Spinal cord (tissue), 9 donors: ENCODE measurements at regions not wholly inside any gene's neighbourhood (a gene's known extent, or its start where the extent isn't known, plus 50 kb on each side); places are given as distances from the start of the nearest gene placed in this dataset.
A peak's percentile ranks its signal among the peaks of the same experiment; 100 is the strongest.

ENCODE experiments used
- DNase-seq, 6 donors: peaks; one replicate each; pipeline versions ENCODE4 v3.0.0 to v3.0.0-alpha.2; 2013 to 2015; ENCODE audit warnings: low spot score in 6 of 6, low read depth in 4 of 6
- H3K27ac ChIP-seq: one replicate; pipeline ENCODE4 v1.5.1; 2013; ENCODE audit warnings: low read depth, low read length, control low read depth
- H3K27me3 ChIP-seq: one replicate; pipeline ENCODE4 v1.6.1; 2013; ENCODE audit warnings: low read length; ENCODE audit not compliant: control insufficient read depth, insufficient read depth
- H3K36me3 ChIP-seq: one replicate; pipeline ENCODE4 v1.6.1; 2013; ENCODE audit warnings: low read length; ENCODE audit not compliant: control insufficient read depth, insufficient read depth
- H3K4me1 ChIP-seq: one replicate; pipeline ENCODE4 v1.6.1; 2013; ENCODE audit warnings: low read length; ENCODE audit not compliant: control insufficient read depth, insufficient read depth
- H3K4me3 ChIP-seq: one replicate; pipeline ENCODE4 v1.5.1; 2013; ENCODE audit warnings: low read depth, low read length, control low read depth
- H3K9me3 ChIP-seq: one replicate; pipeline ENCODE4 v1.6.1; 2013; ENCODE audit warnings: low read length; ENCODE audit not compliant: control insufficient read depth, insufficient read depth
- WGBS: methylation state at CpG from one replicate; pipeline ENCODE4 v1.1.5; 2013; ENCODE audit warnings: missing lambda C conversion rate; ENCODE audit not compliant: insufficient coverage; 5-methylcytosine and 5-hydroxymethylcytosine counted together
- donor health status: healthy.

DNA sequence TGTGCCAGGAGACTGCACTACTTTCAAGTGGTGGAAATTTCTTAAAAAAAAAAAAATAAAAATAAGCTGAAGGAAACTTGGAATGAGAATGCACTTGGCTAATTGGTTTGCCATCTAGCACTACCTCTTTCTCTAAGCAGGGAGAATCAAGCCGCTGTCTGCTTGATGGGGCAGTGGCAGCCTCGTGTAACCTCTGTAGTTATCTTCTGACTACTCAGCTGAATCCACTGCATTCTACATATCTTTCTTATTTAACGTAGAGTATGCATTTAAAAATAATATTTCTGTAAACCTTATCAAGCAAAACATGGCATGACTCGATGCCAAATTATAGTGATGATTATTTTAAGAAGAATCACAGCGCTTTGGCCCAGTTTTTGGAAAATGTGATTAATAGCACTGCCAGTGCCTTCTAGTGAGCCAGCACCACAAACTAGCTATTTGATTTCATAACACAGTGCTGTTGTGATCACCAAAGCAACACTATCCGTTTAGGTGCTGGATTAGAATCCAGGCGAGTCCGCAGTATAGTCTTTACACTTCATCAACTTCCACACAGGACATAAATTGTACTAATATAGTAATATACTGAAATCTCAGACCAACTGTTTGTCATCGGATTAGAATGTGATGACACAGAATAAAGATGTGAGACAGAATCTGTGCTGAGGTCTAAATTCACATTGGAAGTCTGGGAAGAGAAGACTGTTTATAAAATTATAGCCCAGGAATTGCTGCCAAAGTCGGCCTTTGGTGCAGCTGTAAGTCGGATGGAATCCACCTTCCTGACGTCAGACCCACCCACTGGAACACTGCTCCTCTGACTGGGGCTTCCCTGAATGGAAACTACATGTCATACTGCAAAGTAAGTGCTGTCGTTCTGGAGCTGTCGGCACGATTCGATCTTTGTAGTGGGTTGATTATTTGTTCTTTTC lies 136.5 kb upstream of the ETAA1 start:
- H3K9me3 ChIP-seq = no peaks in the 10 kb centered on the region
- H3K27me3 ChIP-seq = no peaks in the 10 kb centered on the region
- WGBS = 63% methylated on average over 4 of the region's 16 CpGs
- no peaks in the 10 kb centered on the region for H3K36me3 ChIP-seq
- DNase-seq = peak in 1 of 6 donors; percentile 6
- H3K4me3 ChIP-seq = no peak overlapping the region
- no peaks in the 10 kb centered on the region for H3K4me1 ChIP-seq
- no peak overlapping the region for H3K27ac ChIP-seq

DNA sequence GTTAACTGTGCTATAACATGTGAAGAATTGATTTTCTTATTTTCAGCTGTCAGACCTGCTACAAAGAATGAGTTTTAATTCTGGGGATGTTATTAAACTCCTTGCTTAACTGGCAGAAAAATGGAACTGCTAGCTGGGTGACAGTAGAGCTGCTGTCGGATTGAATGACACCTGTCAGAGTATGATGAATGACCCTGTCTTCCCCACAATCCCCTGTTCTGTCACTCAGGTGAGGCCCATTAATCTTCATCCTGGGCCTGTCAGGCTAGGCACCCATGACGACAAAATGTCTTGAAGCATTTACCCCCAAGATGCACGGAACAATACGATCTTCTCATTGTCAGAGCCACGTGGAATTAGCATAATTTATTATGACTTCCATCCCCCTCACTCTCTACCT lies 129.9 kb upstream of the ETAA1 start:
- WGBS = 72% methylated on average over 2 of the region's 5 CpGs
- H3K36me3 ChIP-seq = no peaks in the 10 kb centered on the region
- DNase-seq = no peak
- H3K27ac ChIP-seq = no peak overlapping the region
- no peaks in the 10 kb centered on the region for H3K9me3 ChIP-seq
- no peak overlapping the region for H3K4me3 ChIP-seq
- H3K27me3 ChIP-seq = no peaks in the 10 kb centered on the region
- no peaks in the 10 kb centered on the region for H3K4me1 ChIP-seq

- Histone ChIP-seq H3K4me3 (no peak overlapping the region), H3K27ac (no peak overlapping the region)
- WGBS = no CpG with 5 or more reads among the region's 2 CpGs
Measured at GRCh38 chr2:67268797-67269196, 128.3 kb upstream of the ETAA1 start.

DNA sequence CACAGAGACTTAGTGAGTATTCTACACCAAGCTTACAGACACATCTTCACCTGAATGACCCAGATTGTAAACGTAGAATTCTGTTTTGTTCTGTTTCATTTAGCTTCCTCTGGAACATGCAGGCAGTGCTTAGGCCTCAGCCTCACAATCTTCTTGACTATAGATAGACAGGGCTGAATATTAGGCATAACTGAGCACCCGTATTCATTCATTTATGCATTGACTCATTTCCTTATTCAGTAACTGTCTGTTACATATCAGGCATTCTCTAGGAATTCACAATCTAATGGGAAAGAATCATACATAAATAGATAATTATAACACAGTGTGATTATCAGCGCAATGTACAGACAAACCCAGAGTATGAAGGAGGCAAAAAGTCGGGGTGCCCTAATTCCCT lies 124.9 kb upstream of the ETAA1 start:
- H3K9me3 ChIP-seq = no peaks in the 10 kb centered on the region
- H3K36me3 ChIP-seq = no peaks in the 10 kb centered on the region
- no peaks in the 10 kb centered on the region for H3K4me1 ChIP-seq
- H3K27me3 ChIP-seq = no peaks in the 10 kb centered on the region
- H3K4me3 ChIP-seq = no peak overlapping the region
- no CpG with 5 or more reads among the region's 4 CpGs for WGBS
- no peak overlapping the region for H3K27ac ChIP-seq
- no peak for DNase-seq

More at GRCh38 chr2:67268797-67269196, 128.3 kb upstream of the ETAA1 start:
- Histone ChIP-seq H3K27me3 (no peaks in the 10 kb centered on the region), H3K4me1 (no peaks in the 10 kb centered on the region), H3K36me3 (no peaks in the 10 kb centered on the region), H3K9me3 (no peaks in the 10 kb centered on the region)
- no peak for DNase-seq

- no peak overlapping the region for H3K4me3 ChIP-seq
- no peak for DNase-seq
- H3K27me3 ChIP-seq = no peaks in the 10 kb centered on the region
- no peaks in the 10 kb centered on the region for H3K36me3 ChIP-seq
- WGBS = 86% methylated on average over 3 of the region's 7 CpGs
- no peaks in the 10 kb centered on the region for H3K4me1 ChIP-seq
- no peak overlapping the region for H3K27ac ChIP-seq
- no peaks in the 10 kb centered on the region for H3K9me3 ChIP-seq
Measured at GRCh38 chr2:67277450-67277849, 119.7 kb upstream of the ETAA1 start.

DNA sequence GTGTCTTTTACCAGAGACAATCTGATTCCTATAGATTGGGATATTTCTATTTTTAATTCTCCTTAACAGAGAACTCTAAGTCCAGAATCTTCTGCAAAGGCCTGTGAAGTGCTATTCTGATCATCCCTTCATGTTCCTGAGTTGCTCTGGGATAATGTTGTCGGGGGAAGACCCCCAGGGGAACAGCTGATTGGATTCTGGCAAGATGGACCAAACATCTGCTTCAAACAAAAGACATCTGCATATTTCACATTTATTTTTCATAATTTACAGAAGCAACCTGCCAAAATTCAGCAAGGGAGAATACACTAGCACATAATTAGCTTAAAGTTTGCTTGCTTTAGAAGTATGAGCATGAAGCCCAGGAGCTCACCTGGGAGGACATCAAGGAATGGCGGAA lies 116.0 kb upstream of the ETAA1 start:
- WGBS = 80% methylated on average over 1 of the region's 2 CpGs
- H3K36me3 ChIP-seq = no peaks in the 10 kb centered on the region
- H3K27ac ChIP-seq = no peak overlapping the region
- H3K27me3 ChIP-seq = no peaks in the 10 kb centered on the region
- DNase-seq = no peak
- H3K4me3 ChIP-seq = no peak overlapping the region
- no peaks in the 10 kb centered on the region for H3K9me3 ChIP-seq
- no peaks in the 10 kb centered on the region for H3K4me1 ChIP-seq

GRCh38 chr2:67283641-67284040 lies 113.5 kb upstream of the ETAA1 start:
- Histone ChIP-seq H3K36me3 (no peaks in the 10 kb centered on the region), H3K9me3 (no peaks in the 10 kb centered on the region), H3K4me1 (no peaks in the 10 kb centered on the region), H3K4me3 (no peak overlapping the region), H3K27me3 (no peaks in the 10 kb centered on the region), H3K27ac (no peak overlapping the region)
- DNase-seq = no peak

DNA sequence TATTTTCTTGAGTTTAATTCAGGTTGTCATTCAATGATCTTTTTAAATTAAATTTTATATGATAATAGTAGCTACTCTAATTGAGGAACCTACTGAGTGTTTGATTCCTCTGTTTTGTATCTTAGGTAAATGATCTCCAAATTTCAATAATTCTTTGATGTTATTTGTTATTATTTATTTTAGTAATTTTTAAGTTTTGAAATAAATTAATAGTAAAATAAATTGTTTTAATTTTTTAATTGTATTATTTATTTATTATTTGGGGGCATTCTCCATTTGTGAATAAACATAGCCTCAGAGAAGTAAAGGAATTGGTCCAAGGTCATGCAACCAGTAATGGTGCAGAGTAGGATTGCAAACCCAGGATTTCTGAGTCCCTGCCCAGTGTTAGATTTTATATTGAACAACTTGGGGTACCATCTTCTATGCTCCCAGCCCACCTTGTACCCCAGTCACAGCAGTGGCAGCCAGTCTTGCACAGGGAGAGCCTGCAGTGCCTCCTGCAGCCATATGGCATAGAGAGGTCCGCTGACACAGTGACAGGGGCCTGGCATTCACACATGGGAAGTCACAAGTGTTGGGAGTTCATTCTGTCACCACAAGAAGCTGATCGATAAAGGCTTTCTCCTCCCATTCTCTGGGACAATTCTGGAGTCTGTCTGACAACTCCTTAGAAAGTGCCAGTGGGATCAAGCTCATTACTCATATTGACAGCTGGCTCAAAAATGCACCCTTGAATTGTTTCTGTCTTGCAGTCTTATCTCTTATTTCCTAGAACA lies 110.0 kb upstream of the ETAA1 start:
- no peaks in the 10 kb centered on the region for H3K36me3 ChIP-seq
- H3K4me1 ChIP-seq = no peaks in the 10 kb centered on the region
- H3K9me3 ChIP-seq = no peaks in the 10 kb centered on the region
- no peak overlapping the region for H3K4me3 ChIP-seq
- no peak for DNase-seq
- WGBS = 75% methylated on average over 1 of the region's 2 CpGs
- no peak overlapping the region for H3K27ac ChIP-seq
- H3K27me3 ChIP-seq = no peaks in the 10 kb centered on the region

DNA sequence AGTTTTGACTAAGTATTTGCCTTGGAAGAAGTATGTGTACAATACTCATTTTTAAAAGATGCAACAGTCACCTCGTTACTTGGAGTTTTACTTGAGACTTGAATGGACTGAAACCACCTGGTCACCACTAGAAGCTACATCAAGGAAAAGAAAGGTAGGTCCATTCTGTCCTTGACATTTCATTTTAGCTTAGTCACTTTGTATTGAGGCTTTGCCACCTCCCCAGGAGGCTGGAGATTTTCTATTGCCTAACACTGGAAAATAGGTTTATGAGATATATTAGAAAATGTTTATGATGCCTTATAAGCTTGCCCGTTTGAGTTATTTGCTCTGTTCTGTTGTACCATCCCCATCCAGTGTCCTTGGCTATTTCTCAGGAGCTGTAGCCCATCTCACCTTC lies 107.9 kb upstream of the ETAA1 start:
- Histone ChIP-seq H3K36me3 (no peaks in the 10 kb centered on the region), H3K27me3 (no peaks in the 10 kb centered on the region), H3K27ac (no peak overlapping the region), H3K4me1 (no peaks in the 10 kb centered on the region), H3K4me3 (no peak overlapping the region), H3K9me3 (no peaks in the 10 kb centered on the region)
- WGBS = 100% methylated on average over 1 of the region's 2 CpGs
- no peak for DNase-seq
